ENCODE measurements at regions not wholly inside any gene's neighbourhood (a gene's known extent, or its start where the extent isn't known, plus 50 kb on each side); places are given as distances from the start of the nearest gene placed in this dataset.

- DNase-seq = no peak
Measured at GRCh38 chrX:40157228-40158035, 59.7 kb upstream of the BCOR start.

- DNase-seq = no peak
Measured at GRCh38 chrX:40156470-40157227, 58.9 kb upstream of the BCOR start.

GRCh38 chrX:40155589-40156469 is 58.1 kb upstream of the BCOR start:
- DNase-seq = no peak

- no peak for DNase-seq
Measured at GRCh38 chrX:40154853-40155588, 57.3 kb upstream of the BCOR start.

- no peak for DNase-seq
Measured at GRCh38 chrX:40154250-40154852, 56.6 kb upstream of the BCOR start.

GRCh38 chrX:40153345-40154249 is 55.8 kb upstream of the BCOR start:
- no peak for DNase-seq

GRCh38 chrX:40152741-40153344 is 55.1 kb upstream of the BCOR start:
- no peak for DNase-seq

- DNase-seq = no peak
Measured at GRCh38 chrX:40152173-40152711, 54.5 kb upstream of the BCOR start.

- DNase-seq = no peak
Measured at GRCh38 chrX:40151211-40152172, 53.7 kb upstream of the BCOR start.

GRCh38 chrX:40150503-40150902 is 52.7 kb upstream of the BCOR start:
- no peak for DNase-seq

- DNase-seq = no peak
Measured at GRCh38 chrX:40149286-40150175, 51.8 kb upstream of the BCOR start.

GRCh38 chrX:40148385-40149285 is 50.9 kb upstream of the BCOR start:
- DNase-seq = no peak

- no peak for DNase-seq
Measured at GRCh38 chrX:40147971-40148370, 50.2 kb upstream of the BCOR start.
